Activated CD4-positive, alpha-beta T cell treated with anti-CD3 and anti-CD28 coated beads, Interleukin-2, amount 50 U/mL, for 16 hours (primary cell): ENCODE measurements at regions not wholly inside any gene's neighbourhood (a gene's known extent, or its start where the extent isn't known, plus 50 kb on each side); places are given as distances from the start of the nearest gene placed in this dataset.

ENCODE experiments used
- DNase-seq: peaks from one replicate; pipeline ENCODE4 v3.0.0-alpha.2; 2020

DNA sequence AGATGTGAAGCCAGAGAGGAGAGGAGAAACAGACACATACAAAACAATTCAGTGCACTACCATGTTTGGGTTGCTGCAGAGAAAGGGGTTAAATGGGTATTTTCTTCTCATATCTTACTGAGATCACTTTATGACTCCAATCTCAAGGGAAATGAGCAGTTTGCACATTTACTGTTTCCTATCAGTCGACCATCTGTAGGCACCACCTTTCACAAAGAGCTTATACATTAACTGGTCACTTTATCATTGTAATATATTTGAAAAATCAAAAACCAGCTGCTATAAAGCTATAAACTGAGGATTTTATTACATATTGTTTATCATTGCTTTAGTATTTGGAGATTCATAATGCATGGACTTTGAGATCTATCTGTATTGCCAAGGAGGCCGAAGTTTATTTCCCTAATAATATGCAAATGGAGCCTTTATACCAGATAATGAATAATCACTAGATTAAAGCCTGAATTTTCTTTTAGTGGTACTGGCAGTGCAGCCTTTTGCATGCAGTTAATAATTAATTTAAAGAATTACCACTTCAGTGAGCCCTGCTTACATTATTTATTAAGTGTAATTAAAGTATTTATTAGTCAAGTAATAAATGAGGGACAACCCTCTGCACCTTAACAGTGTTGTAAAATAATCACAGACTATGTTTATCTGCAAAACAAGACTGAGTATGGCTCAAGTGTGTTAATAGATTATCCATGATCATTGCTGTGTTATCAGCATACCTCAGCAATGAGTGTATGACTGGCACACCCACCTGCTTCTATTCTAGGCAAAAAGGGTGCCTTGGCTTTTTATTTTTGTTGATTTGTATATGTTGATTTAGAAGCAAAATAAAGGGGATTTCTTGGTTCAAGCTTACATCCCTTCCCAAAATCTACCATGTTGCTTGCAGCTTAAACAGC, 167.7 kb upstream of the SLC14A2 start:
- no peak for DNase-seq

GRCh38 chr18:45448871-45449270, 166.4 kb upstream of the SLC14A2 start:
- no peak for DNase-seq

GRCh38 chr18:45449418-45450227, 165.7 kb upstream of the SLC14A2 start:
- no peak for DNase-seq

DNA sequence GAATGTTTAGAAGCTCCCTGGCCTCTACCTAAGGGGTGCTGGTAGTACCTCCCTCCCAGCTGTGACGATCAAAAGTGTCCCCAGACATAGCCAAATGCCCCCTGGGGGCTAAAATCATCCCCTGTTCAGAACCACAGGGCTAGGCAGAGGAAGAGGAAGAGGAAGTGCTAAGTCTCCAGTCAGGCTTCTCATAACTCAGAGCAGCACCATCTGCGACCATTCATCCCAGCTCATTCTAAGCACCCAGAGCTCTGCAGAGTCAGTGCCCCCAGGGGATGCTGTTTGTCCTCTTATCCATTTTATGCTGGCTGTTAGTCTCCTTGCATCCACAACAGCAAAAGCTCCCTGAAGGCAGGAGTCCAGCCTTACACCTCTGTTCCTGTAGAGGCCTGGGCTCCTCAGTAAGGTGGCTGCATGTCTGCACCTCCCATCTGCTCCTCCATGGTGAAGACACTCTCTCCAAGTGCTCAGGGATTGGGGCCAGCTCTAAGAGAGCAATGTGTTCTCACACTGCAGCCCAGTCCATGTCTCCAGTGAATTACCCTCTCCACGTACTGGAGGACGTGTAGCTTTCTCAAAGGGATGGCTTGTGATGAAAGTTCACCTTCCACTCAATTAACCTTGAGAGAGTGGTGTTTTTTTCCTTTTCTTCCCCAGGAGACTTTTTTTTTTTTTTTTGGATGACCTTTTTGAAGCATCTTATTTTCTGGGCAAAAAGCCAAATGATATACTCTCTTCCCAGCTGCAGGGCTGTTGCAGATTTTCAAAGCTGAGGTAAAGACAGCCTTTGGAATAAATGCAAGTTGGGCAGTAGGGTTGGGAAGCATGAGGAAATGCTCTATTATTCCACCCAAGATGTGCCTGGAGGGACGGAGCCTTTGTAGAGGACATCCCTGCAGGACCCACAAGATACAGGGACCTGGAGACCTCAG, 158.9 kb upstream of the SLC14A2 start:
- no peak for DNase-seq

DNA sequence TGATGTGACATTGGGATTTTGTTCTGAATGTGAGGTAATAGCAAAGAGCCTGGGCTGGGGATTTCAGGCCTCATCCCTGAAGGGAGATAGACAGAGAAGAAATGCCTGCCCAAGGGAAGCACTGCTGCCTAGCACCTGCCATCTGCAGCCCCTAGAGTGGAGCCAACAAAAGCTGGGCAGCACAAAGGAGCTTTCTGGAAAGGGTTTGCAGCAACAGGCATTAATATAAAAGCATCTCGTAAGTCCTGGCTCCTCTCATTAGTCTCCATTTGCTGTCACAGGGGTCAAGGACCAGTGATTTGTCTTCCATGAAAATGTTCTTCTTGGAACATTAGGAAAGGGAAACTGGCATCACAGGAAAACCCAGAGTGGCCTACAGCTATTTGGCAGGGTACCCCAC, 157.2 kb upstream of the SLC14A2 start:
- DNase-seq = no peak

DNA sequence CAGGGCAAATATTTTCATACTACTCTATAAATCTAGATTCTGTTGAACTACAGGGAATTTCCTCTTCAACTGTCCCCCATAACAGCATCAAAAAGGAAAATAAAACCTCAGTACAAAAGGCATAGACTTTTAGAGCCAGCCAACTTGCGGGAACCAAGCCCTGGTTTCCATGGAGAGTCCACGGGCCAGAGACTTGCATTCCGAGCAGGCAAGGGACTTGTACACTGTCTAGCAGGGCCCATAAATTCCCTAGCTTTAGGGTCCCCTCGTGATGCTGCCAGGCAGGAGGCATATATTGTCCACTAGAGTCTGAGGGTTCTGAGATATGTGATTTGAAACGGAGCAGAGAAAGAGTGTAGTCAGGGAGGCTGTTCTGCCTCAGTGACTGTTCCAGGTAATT, 153.1 kb upstream of the SLC14A2 start:
- no peak for DNase-seq

- no peak for DNase-seq
Measured at GRCh38 chr18:45463451-45463850, 151.8 kb upstream of the SLC14A2 start.

DNA sequence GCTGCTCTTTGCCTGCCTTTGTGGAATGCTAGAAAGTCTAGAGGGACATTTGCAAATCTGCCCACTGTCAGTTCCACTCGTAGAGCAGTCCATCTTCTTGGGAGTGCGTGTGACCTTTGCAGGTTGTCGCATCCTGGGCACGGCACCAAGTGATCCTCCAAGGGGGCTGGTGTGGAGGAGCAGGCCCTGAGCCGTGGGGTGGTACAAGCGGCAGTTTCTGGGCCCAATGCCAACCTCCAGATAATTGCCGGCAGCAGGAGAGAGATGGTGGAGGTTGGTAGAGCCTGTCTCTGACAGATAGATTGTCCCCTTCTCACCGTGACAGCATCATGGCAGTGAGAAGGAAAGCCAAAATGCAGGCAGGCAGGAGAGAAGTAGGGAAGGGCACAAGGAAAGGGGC, 150.7 kb upstream of the SLC14A2 start:
- DNase-seq = no peak

GRCh38 chr18:45467293-45467692, 148.0 kb upstream of the SLC14A2 start:
- DNase-seq = no peak

DNA sequence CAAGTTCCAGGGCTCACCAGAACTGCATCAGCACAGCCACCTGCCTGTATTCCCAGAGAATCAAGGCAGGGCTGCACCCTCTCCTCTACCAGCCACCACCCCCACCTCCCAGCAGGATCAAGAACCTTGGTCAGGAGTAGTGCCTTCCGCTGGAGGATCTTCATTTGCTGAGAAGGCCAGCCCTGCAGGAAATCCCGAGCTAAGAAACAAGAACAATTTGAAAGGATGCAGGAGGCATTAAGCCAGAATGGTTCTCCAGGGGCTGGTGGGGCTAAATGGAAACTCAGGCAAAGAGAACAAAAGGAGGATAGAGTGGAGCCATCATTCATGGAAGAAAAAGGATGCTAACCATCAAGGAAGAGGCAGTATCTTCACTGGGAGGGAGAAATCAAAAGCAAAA, 147.3 kb upstream of the SLC14A2 start:
- DNase-seq = no peak

- DNase-seq = no peak
Measured at GRCh38 chr18:45478889-45479288, 136.4 kb upstream of the SLC14A2 start.

DNA sequence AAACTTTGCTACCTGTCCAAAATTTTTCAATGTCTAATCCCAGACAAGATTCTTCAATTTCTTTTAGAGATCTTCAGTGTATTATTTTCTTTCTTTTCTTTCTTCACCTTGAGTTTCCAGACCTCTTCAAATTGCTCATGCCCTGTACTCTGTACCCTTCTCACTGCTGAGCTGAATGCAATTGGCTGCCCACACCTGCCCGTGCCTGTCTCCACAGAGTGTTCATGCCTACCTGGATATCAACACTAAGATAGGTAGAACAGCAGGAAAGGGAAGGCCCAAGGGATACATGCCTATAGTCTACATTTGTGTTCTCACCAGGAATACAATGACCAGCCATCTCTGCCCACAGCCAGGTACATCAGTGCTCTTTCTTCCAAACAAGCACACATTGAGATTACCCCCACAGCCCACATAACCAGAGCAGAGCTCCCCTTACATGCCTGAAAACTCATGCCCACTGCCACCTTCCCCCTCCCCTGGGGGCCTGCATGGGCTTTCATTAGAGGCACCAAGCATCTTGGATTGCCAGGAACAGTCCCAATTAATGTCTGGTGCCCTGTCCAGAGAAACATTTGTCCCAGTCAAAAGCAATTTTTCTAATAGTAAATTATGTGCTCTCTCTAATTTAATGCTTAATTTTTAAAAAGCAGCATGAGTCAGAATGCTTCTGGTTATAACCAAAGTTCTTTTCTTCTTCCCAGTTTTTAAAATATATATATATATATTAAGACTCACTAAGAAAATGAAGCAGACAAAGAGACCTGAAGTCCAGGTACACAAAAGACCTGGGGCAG, 134.9 kb upstream of the SLC14A2 start:
- no peak for DNase-seq

GRCh38 chr18:45481821-45482220, 133.5 kb upstream of the SLC14A2 start:
- no peak for DNase-seq

GRCh38 chr18:45482286-45482685, 133.0 kb upstream of the SLC14A2 start:
- DNase-seq = no peak

DNA sequence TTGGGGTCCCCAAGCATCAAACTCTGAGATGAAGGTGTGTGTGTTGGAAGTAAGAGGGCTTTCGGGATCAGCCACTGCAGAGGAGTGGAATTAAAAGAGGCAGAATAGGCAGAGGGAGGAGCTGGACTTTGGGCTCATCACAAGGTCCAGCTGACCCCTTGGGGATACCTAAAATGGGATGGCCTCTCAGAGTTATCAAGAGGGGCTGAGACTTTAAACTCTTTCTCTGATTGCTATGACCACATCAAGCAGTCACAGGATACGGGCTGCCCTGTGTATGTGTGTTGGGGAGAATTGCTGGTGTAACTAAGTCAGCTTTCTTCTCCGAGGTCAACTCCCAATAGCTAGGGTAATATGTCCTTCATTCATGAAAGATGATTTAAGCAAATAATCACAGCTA, 127.7 kb upstream of the SLC14A2 start:
- DNase-seq = no peak

DNA sequence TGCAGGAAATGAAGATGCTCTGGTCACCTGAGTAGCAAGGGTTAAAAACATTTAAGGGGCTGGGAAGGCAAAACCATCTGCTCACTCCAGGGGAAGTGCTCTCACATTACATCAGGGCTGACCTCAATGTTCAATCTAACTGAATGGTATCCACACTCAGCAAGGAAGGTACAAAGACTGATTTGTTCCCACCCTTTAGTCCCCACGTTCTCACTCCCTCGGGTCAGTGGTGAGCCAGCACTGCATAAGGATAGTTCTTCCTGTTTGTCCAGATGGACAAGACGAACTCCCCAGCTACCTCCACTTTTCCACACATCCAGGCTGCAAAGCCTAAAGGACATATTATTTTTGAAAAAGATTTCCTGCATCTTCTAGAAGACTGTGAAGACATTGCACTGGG, 126.6 kb upstream of the SLC14A2 start:
- DNase-seq = no peak

GRCh38 chr18:45493830-45494229, 121.4 kb upstream of the SLC14A2 start:
- no peak for DNase-seq

DNA sequence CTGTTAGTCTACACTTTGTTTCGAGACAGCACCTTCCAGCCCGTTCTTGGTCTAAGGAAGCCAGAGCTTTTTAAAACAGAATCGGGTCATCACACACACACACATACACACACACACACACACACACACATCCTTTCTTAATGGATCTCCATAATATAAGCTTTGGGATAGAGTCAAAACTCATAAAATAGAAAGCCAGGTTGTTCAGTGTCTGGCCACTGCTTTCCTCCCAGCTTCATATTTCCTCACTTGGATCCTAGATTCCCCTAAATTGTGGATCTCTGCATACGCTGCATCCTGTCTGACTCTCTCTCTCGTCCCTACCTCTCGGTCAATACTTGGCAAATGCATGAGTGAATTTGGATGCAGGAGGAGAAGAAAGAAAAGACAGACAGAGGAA, 120.5 kb upstream of the SLC14A2 start:
- no peak for DNase-seq

DNA sequence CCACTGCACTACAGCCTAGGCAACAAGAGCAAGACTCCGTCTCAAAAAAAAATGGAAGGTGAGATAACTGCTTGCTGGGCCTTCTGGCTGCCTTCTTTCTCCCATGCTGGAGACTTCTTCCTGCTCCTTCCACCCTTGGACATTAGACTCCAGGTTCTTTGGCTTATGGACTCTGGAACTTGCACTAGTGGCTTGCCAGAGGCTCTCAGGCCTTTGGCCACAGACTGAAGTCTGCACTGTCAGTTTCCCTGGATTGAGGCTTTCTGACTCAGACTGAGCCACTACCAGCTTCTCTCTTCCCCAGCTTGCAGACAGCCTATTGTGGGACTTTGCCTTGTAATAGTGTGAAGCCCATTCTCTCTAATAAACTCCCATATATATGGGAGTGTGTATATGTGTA, 118.5 kb upstream of the SLC14A2 start:
- DNase-seq = no peak

DNA sequence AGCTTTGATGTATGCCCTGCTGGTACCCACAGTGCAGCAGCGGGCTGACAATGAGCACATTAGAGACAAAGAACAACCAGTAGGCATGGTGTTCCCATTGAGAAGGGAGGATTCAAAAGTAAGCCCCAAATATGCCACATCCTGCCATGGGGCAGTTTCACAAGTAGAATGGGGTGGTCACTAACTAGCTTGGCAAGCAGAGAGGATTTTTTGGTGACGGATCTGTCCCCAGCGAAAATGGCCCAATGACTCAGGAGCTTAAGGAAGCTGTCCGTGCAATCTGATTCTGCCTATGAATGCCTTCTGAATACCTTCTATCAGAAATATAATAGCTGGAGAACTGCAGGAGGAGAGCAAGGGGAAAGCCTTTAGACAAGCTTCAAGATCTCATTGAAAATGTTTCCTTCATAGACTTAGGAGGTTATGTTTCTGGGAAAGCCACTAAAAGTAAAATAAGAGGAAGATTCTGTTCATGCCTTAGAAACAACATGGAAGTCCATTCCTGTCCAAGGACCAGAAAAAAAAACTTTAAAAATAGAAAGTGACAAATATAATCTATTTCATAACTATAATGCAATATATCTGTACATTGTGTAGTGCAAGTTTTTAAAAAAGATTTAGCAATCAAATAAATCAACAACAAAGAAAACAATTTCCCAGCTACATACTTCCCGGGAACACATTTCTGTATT, 117.5 kb upstream of the SLC14A2 start:
- DNase-seq = no peak

- DNase-seq = no peak
Measured at GRCh38 chr18:45498287-45498658, 117.0 kb upstream of the SLC14A2 start.

GRCh38 chr18:45503990-45504389, 111.3 kb upstream of the SLC14A2 start:
- no peak for DNase-seq
